DOHH2 (cell line): ENCODE measurements at regions not wholly inside any gene's neighbourhood (a gene's known extent, or its start where the extent isn't known, plus 50 kb on each side); places are given as distances from the start of the nearest gene placed in this dataset.

Experiments
- CTCF ChIP-seq: fragments of 200-600 bp; sonication (generic); IDR thresholded peaks from one replicate; pipeline ENCODE4 v1.5.1; 2014; ENCODE audit warnings: antibody characterized with exemption, mild to moderate bottlenecking, low read depth, low read length; ENCODE audit not compliant: poor library complexity, severe bottlenecking
- EZH2phosphoT487 ChIP-seq: fragments of 200-600 bp; sonication (generic); IDR thresholded peaks from 2 replicates; pipeline ENCODE4 v1.6.1; 2017; ENCODE audit warnings: borderline replicate concordance, mild to moderate bottlenecking, antibody characterized with exemption, low read length, moderate library complexity, mixed read lengths

- no peak for TF ChIP-seq CTCF
- TF ChIP-seq EZH2phosphoT487 = no peak
Observed at GRCh38 chr4:110917835-110918234, 295.0 kb upstream of the PITX2 start.
